HepG2 (cell line): ENCODE measurements at regions not wholly inside any gene's neighbourhood (a gene's known extent, or its start where the extent isn't known, plus 50 kb on each side); places are given as distances from the start of the nearest gene placed in this dataset.

ENCODE experiments used
- ATAC-seq: fragments of 200-7000 bp; cut with Tn5 transposase; 3 replicates; pipeline ENCODE4 v1.9.1; 2020; ENCODE audit warnings: mild to moderate bottlenecking, moderate library complexity
- BruUV-seq: library from RNA; stranded (reverse); fragments of 400-500 nt; replicated peaks from 2 replicates; lab custom pipeline; 2021; lab: Mats Ljungman, UMichigan
- CTCF ChIA-PET: fragments of 300-600 bp; formaldehyde crosslinking; extraction: SDS; loops from one replicate; lab custom pipeline; 2021; ENCODE audit warnings: low total read pairs, inconsistent platforms, low intra/inter-chr PET ratio; lab: Yijun Ruan, JAX
- POLR2A ChIA-PET: fragments of 350-600 bp; sonication (Branson Sonifier 250); formaldehyde crosslinking; loops from one replicate; lab custom pipeline; 2020; ENCODE audit warnings: antibody characterized with exemption, inconsistent platforms; lab: Yijun Ruan, JAX
- DNase-seq: peaks from one replicate; pipeline ENCODE4 v3.0.0-alpha.2; 2015; ENCODE audit warnings: low spot score
- FAIRE-seq: peaks from 3 replicates; lab custom pipeline; 2011; peaks lifted over from hg19 to GRCh38; lab: Jason Lieb, UNC
- H2AFZ ChIP-seq: one replicate; pipeline ENCODE4 v1.6.1; 2011; ENCODE audit warnings: low read length, inconsistent platforms
- H3K27ac ChIP-seq: fragments of 300-600 bp; 3 replicates; pipeline ENCODE4 v1.8.0; 2011; ENCODE audit warnings: mixed run types, mild to moderate bottlenecking, mixed read lengths, low read length, inconsistent platforms; ENCODE audit not compliant: insufficient read depth; ENCODE audit errors: extremely low read length
- H3K27me3 ChIP-seq, 2 experiments: fragments of 200-600 bp in 1 of 2; 2 replicates in 1 of 2; 3 replicates in 1 of 2; pipeline versions ENCODE4 v1.6.0 to v1.8.0; 2011; ENCODE audit warnings: low read length in 2 of 2, mild to moderate bottlenecking in 2 of 2, moderate library complexity in 2 of 2, inconsistent platforms in 1 of 2; ENCODE audit not compliant: insufficient read depth in 2 of 2, control insufficient read depth in 1 of 2
- H3K36me3 ChIP-seq, 2 experiments: fragments of 200-600 bp in 1 of 2; replicated peaks in 1 of 2; 2 replicates in 1 of 2; 3 replicates in 1 of 2; pipeline versions ENCODE4 v1.5.1 to v1.8.0; 2011; ENCODE audit warnings: low read length in 2 of 2, inconsistent platforms in 1 of 2; ENCODE audit not compliant: insufficient read depth in 2 of 2, control insufficient read depth in 1 of 2
- H3K4me1 ChIP-seq: 2 replicates; pipeline ENCODE4 v1.5.1; 2012; ENCODE audit warnings: low read length, inconsistent platforms; ENCODE audit not compliant: insufficient read depth
- H3K4me2 ChIP-seq: 2 replicates; pipeline ENCODE4 v1.6.0; 2011; ENCODE audit warnings: low read depth, low read length, inconsistent platforms
- H3K4me3 ChIP-seq, 3 experiments: fragments of 200-600 bp in 1 of 3; sonication (generic), shearing (Covaris generic) in 1 of 3; replicated peaks in 1 of 3; 2 replicates each; pipeline ENCODE4 v1.5.1; 2011 to 2016; ENCODE audit warnings: low read length in 3 of 3, inconsistent platforms in 2 of 3, low read depth in 2 of 3, mild to moderate bottlenecking in 2 of 3, control low read depth in 1 of 3, mixed read lengths in 1 of 3; ENCODE audit not compliant: insufficient read depth in 1 of 3
- H3K79me2 ChIP-seq: one replicate; pipeline ENCODE4 v1.6.1; 2011; ENCODE audit warnings: low read length, inconsistent platforms; ENCODE audit not compliant: insufficient read depth
- H3K9ac ChIP-seq: 2 replicates; pipeline ENCODE4 v1.6.0; 2011; ENCODE audit warnings: mild to moderate bottlenecking, low read depth, low read length, inconsistent platforms; ENCODE audit not compliant: insufficient read depth
- H3K9me3 ChIP-seq: 2 replicates; pipeline ENCODE4 v1.5.1; 2012; ENCODE audit warnings: mild to moderate bottlenecking, low read length
- H4K20me1 ChIP-seq: 2 replicates; pipeline ENCODE4 v1.6.0; 2011; ENCODE audit warnings: inconsistent platforms, mild to moderate bottlenecking, low read length, moderate library complexity; ENCODE audit not compliant: insufficient read depth
- CEBPB ChIP-seq: IDR thresholded peaks from 2 replicates; pipeline ENCODE4 v1.6.1; 2011; ENCODE audit warnings: low read depth, low read length, improper control_type of control experiment, borderline replicate concordance
- FOXK2 ChIP-seq: fragments of 450-650 bp; IDR thresholded peaks from 2 replicates; pipeline ENCODE4 v1.6.1; 2016
- GZF1 ChIP-seq: sonication (generic); formaldehyde crosslinking; IDR thresholded peaks from 2 replicates; pipeline ENCODE4 v1.5.1; 2020; ENCODE audit warnings: mild to moderate bottlenecking, missing genetic modification reagents
- HMGA1 ChIP-seq: sonication (generic); formaldehyde crosslinking; conservative IDR thresholded peaks from 2 replicates; pipeline ENCODE4 v1.4.0; 2020; ENCODE audit warnings: missing genetic modification reagents
- HNRNPUL1 ChIP-seq: fragments of 200-400 bp; formaldehyde crosslinking; IDR thresholded peaks from 2 replicates; pipeline ENCODE4 v1.6.1; 2017; ENCODE audit warnings: low read depth, mild to moderate bottlenecking, low read length, moderate library complexity
- KLF15 ChIP-seq: sonication (generic); formaldehyde crosslinking; IDR thresholded peaks from 2 replicates; pipeline ENCODE4 v1.8.1; 2023; ENCODE audit warnings: borderline replicate concordance, mild to moderate bottlenecking, inconsistent platforms, missing genetic modification reagents, mixed read lengths
- PCBP1 ChIP-seq: fragments of 200-400 bp; formaldehyde crosslinking; IDR thresholded peaks from 2 replicates; pipeline ENCODE4 v1.6.1; 2017; ENCODE audit warnings: mild to moderate bottlenecking, low read depth, low read length, borderline replicate concordance
- PHB2 ChIP-seq: fragments of 450-650 bp; IDR thresholded peaks from 2 replicates; pipeline ENCODE4 v1.6.1; 2018; ENCODE audit not compliant: partially characterized antibody
- POLR2A ChIP-seq, 2 experiments: IDR thresholded peaks; 2 replicates each; pipeline ENCODE4 v1.6.1; 2011; ENCODE audit warnings: low read depth in 2 of 2, low read length in 2 of 2, mild to moderate bottlenecking in 1 of 2, moderate library complexity in 1 of 2; ENCODE audit not compliant: insufficient read depth in 1 of 2
- SOX5 ChIP-seq: IDR thresholded peaks from 2 replicates; pipeline ENCODE4 v1.6.1; 2016; ENCODE audit warnings: borderline replicate concordance
- SP140L ChIP-seq: sonication (generic); formaldehyde crosslinking; IDR thresholded peaks from 2 replicates; pipeline ENCODE4 v1.4.0; 2020; ENCODE audit warnings: missing genetic modification reagents, borderline replicate concordance
- XRCC5 ChIP-seq: fragments of 200-400 bp; formaldehyde crosslinking; optimal IDR thresholded peaks from 2 replicates; pipeline ENCODE3; 2017; ENCODE audit warnings: mild to moderate bottlenecking, low read length
- ZKSCAN1 ChIP-seq: fragments of 150-350 bp; IDR thresholded peaks from 2 replicates; pipeline ENCODE4 v1.6.1; 2014; ENCODE audit warnings: low read length
- ZNF121 ChIP-seq: sonication (generic); formaldehyde crosslinking; IDR thresholded peaks from 2 replicates; pipeline ENCODE4 v1.5.0; 2020; ENCODE audit warnings: mild to moderate bottlenecking, missing genetic modification reagents
- ZNF143 ChIP-seq: sonication (generic); formaldehyde crosslinking; IDR thresholded peaks from 2 replicates; pipeline ENCODE4 v1.4.0; 2020; ENCODE audit warnings: missing genetic modification reagents
- WGBS: methylation state at CpG from one replicate; pipeline ENCODE4 v1.1.6; 2017; ENCODE audit warnings: low lambda C conversion rate; 5-methylcytosine and 5-hydroxymethylcytosine counted together
- in situ Hi-C: cut with HindIII; loops from 2 replicates; pipeline ENCODE4 v1.10.0; 2017; ENCODE audit warnings: low pct_unique_long_range_greater_than_20kb; ENCODE audit not compliant: extremely low pct_ligation_motif_present
- intact Hi-C: fragments of 100-400 bp; cut with micrococcal nuclease; formaldehyde crosslinking; loops from one replicate; pipeline ENCODE4 v1.10.0; 2022; ENCODE audit not compliant: unreplicated experiment
- TF ChIP-seq, protein P1 (sequence below): sonication (generic); formaldehyde crosslinking; IDR thresholded peaks from 2 replicates; pipeline ENCODE4 v1.5.0; 2020; ENCODE audit warnings: missing genetic modification reagents, mild to moderate bottlenecking, borderline replicate concordance
- TF ChIP-seq, protein P2 (sequence below): sonication (generic); formaldehyde crosslinking; IDR thresholded peaks from 2 replicates; pipeline ENCODE4 v1.5.0; 2020; ENCODE audit warnings: missing genetic modification reagents
- TF ChIP-seq, protein P3 (sequence below): sonication (generic); formaldehyde crosslinking; IDR thresholded peaks from 2 replicates; pipeline ENCODE4 v1.8.0; 2022; ENCODE audit warnings: mild to moderate bottlenecking, missing genetic modification reagents
- TF ChIP-seq, protein P4 (sequence below): sonication (generic); formaldehyde crosslinking; IDR thresholded peaks from 2 replicates; pipeline ENCODE4 v1.5.0; 2020; ENCODE audit warnings: mild to moderate bottlenecking, missing genetic modification reagents

DNA sequence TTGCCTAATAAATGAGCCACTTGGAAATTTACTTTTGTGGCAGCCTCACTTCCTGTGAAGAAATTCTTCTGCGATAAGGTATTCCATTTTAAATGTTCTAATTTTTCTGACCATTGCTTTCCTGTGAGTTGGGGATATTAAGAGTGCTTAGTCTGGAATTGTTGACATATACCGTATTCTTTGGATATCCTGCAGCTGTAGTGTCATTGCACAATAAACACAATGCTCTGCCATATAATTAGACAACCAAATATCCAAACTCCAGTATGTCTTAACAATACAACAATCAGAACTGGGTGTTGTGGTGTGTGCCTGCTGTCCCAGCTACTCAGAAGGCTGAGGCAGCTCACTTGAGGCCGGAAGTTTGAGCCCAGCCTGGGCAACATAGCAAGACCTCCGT, 99.4 kb downstream of the LUZP4 start:
- ChIA-PET POLR2A (no interaction called here), CTCF (no interaction called here)
- FAIRE-seq, result no peak
- TF ChIP-seq XRCC5, result no peak
- TF ChIP-seq, protein P1, sequence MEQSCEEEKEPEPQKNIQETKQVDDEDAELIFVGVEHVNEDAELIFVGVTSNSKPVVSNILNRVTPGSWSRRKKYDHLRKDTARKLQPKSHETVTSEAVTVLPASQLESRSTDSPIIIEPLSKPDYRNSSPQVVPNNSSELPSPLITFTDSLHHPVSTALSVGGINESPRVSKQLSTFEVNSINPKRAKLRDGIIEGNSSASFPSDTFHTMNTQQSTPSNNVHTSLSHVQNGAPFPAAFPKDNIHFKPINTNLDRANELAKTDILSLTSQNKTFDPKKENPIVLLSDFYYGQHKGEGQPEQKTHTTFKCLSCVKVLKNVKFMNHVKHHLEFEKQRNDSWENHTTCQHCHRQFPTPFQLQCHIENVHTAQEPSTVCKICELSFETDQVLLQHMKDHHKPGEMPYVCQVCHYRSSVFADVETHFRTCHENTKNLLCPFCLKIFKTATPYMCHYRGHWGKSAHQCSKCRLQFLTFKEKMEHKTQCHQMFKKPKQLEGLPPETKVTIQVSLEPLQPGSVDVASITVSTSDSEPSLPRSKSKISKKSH, result no peak
- no peak for TF ChIP-seq FOXK2
- no peak for TF ChIP-seq ZKSCAN1
- TF ChIP-seq PCBP1, result no peak
- TF ChIP-seq, protein P2, sequence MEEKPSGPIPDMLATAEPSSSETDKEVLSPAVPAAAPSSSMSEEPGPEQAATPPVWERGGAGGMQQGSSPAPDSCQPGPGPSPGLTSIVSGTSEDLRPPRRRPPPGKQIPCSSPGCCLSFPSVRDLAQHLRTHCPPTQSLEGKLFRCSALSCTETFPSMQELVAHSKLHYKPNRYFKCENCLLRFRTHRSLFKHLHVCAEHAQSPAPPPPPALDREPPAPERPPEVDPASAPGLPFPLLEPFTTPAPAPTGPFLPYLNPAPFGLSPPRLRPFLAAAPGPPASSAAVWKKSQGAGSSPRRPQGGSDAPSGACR (CRISPR knock-in tag), result no peak
- TF ChIP-seq, protein P3, sequence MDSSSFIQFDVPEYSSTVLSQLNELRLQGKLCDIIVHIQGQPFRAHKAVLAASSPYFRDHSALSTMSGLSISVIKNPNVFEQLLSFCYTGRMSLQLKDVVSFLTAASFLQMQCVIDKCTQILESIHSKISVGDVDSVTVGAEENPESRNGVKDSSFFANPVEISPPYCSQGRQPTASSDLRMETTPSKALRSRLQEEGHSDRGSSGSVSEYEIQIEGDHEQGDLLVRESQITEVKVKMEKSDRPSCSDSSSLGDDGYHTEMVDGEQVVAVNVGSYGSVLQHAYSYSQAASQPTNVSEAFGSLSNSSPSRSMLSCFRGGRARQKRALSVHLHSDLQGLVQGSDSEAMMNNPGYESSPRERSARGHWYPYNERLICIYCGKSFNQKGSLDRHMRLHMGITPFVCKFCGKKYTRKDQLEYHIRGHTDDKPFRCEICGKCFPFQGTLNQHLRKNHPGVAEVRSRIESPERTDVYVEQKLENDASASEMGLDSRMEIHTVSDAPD (CRISPR knock-in tag), result no peak
- TF ChIP-seq HNRNPUL1, result no peak
- no peak for TF ChIP-seq HMGA1 (CRISPR knock-in tag)
- TF ChIP-seq CEBPB, result peak; percentile 61; the same call in 1 of the 2 replicates
- no peak for TF ChIP-seq SOX5 (CRISPR knock-in tag)
- TF ChIP-seq POLR2A (IDR thresholded peaks at IDR 0.05; ENCODE audit: insufficient read depth in 1 of 2, low read depth in 2 of 2, low read length in 2 of 2), result no peak
- TF ChIP-seq SP140L, result no peak
- TF ChIP-seq ZNF143 (CRISPR knock-in tag), result no peak
- TF ChIP-seq ZNF121 (CRISPR knock-in tag), result peak; percentile 75; the same call in 1 of the 2 replicates
- no peak for TF ChIP-seq PHB2
- no peak for TF ChIP-seq KLF15 (CRISPR knock-in tag)
- peak; percentile 97 for TF ChIP-seq GZF1 (CRISPR knock-in tag)
- TF ChIP-seq, protein P4, sequence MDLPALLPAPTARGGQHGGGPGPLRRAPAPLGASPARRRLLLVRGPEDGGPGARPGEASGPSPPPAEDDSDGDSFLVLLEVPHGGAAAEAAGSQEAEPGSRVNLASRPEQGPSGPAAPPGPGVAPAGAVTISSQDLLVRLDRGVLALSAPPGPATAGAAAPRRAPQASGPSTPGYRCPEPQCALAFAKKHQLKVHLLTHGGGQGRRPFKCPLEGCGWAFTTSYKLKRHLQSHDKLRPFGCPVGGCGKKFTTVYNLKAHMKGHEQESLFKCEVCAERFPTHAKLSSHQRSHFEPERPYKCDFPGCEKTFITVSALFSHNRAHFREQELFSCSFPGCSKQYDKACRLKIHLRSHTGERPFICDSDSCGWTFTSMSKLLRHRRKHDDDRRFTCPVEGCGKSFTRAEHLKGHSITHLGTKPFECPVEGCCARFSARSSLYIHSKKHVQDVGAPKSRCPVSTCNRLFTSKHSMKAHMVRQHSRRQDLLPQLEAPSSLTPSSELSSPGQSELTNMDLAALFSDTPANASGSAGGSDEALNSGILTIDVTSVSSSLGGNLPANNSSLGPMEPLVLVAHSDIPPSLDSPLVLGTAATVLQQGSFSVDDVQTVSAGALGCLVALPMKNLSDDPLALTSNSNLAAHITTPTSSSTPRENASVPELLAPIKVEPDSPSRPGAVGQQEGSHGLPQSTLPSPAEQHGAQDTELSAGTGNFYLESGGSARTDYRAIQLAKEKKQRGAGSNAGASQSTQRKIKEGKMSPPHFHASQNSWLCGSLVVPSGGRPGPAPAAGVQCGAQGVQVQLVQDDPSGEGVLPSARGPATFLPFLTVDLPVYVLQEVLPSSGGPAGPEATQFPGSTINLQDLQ (CRISPR knock-in tag), result no peak

More for the DNA sequence above, 99.4 kb downstream of the LUZP4 start:
- no peak overlapping the region for H2AFZ ChIP-seq
- no peaks in the 10 kb centered on the region for H4K20me1 ChIP-seq
- no peak overlapping the region for H3K4me3 ChIP-seq
- WGBS, result 17% methylated on average over 3 of the region's 4 CpGs
- H3K27me3 ChIP-seq, result no peaks in the 10 kb centered on the region
- no TSS peak for BruUV-seq
- no peak overlapping the region for H3K4me2 ChIP-seq
- no peak overlapping the region for H3K27ac ChIP-seq
- H3K36me3 ChIP-seq, result no peaks in the 10 kb centered on the region
- no peaks in the 10 kb centered on the region for H3K79me2 ChIP-seq
- no peak overlapping the region for H3K9ac ChIP-seq
- no peak for ATAC-seq
- DNase-seq, result no peak
- H3K9me3 ChIP-seq, result no peaks in the 10 kb centered on the region
- H3K4me1 ChIP-seq, result peaks cover 46% of the 10 kb centered on the region
- in situ Hi-C loops, result no loop called here
- intact Hi-C loops, result loop anchor here (10.0 kb wide), 1 partner anchor 1656 kb away; no protein-coding TSS in a partner anchor
